HG03095 (cell line): ENCODE measurements at regions not wholly inside any gene's neighbourhood (a gene's known extent, or its start where the extent isn't known, plus 50 kb on each side); places are given as distances from the start of the nearest gene placed in this dataset.
"Not testable (repeated sequence)": the region's sequence is repeated elsewhere in the genome, so short reads cannot be mapped to it uniquely, and the experiment has no call there.

ENCODE experiments used
- ATAC-seq: cut with Tn5 transposase; IDR thresholded peaks from one replicate; pipeline ENCODE4 v1.9.1; 2021; ENCODE audit warnings: moderate library complexity; ENCODE audit not compliant: unreplicated experiment

GRCh38 chr11:28838741-28839140 is 730.6 kb downstream of the METTL15 start:
- ATAC-seq = no peak

DNA sequence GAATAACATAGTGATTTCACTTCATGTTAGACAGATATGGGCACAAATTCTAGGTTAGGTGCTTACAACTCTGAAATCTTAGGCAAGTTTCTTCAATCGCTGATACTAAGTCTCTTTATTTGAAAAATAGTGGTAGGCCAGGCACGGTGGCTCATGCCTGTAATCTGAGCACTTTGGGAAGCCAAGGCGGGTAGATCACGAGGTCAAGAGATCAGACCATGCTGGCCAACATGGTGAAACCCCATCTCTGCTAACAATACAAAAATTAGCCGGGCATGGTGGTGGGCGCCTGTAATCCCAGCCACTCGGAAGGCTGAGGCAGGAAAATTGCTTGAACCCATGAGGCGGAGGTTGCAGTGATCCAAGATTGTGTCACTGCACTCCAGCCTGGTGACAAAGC is 729.4 kb downstream of the METTL15 start:
- no peak for ATAC-seq

DNA sequence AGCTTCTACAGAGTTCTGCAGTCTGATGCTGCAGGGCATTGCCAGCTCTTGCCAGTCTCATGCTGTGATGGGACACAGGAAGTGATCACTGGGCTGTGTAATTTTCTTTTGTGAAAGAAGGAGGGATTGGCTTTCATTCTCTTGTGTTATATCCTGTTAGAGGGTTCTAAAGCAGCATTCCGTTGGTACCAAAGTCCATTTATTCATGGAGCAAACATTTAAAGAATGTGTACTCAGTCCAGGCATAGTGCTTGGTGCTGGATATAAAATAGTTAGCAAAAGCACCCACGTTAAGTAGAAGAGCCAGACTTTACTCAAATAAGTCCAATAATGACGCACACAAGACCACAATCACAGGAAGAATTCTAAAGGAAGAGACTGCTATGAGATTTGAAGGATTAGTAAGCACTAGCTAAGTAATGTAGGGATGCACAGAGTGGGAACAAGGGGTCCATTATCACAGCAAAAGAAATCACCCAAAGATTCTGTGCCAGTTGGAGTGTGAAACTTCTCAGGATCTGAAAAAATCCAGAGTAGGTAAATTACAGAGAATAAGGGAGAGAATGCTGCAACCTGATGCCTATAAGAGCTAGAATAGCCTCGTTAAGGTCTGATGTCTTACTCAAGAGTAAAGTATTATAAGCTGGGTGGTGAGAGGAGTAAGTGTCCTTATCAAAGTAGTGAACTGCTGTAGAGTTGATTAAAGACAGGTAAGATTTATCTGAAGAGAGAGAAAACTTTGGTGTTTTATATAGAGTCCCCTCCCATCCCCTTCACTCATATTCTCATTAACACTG is 728.3 kb downstream of the METTL15 start:
- no peak for ATAC-seq

- ATAC-seq = no peak
These were observed 727.6 kb downstream of the METTL15 start for GRCh38 chr11:28835790-28836189.

GRCh38 chr11:28835317-28835716 is 727.1 kb downstream of the METTL15 start:
- no peak for ATAC-seq

GRCh38 chr11:28834877-28835276 is 726.7 kb downstream of the METTL15 start:
- no peak for ATAC-seq

GRCh38 chr11:28833670-28834069 is 725.5 kb downstream of the METTL15 start:
- no peak for ATAC-seq

DNA sequence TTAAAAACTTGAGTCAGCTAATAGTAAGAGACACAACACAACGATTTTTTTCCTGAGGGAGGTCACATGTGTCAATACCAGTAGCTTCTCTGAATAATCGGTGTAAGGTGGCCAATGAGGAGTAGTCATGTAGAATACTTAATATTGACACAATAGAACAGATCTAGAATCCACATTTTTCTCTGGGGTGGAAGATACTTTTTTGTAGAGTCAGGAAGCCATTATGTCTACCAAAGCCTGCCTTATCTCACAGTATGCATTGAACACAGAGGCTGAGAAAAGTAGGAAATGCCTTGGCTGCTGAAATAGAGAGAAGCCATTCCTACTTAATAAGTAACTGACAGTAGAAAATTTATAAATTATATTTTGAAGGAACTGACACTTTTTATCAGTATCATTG is 725.0 kb downstream of the METTL15 start:
- no peak for ATAC-seq

DNA sequence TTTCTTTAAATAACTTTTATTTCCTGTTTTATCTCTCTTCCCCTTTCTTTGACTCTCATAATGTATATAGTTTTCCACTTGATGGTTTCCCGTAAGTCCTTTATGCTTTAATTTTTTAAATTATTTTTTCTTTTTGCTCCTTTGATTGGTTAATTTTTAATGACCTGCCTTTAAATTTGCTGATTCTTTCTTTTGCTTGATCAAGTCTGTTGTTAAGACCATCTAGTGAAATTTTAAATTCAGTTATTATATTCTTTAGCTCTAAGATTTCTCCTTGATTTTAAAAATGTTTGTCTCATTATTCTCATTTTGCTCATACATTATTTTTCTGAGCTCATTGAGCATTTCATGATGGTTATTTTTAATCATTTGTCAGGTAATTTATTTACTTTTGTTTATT is 718.6 kb downstream of the METTL15 start:
- ATAC-seq = no peak

DNA sequence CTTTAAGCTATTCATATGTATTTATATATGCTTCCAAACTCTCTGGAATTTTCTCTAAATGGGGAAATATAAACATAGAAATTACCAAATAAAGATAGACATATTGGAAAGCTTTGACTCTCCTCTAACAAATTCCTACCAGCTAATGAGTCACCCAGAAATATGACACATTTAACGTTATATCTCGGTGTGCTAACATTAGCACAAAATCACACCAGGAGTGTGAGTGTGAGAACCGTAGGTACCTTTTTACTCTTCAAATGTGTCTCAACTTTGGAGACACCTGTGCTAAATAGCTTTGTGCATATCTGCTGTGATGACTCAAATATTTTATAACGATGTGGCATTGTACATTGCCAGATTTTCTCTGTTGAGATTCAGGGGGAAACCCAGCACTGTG is 714.4 kb downstream of the METTL15 start:
- ATAC-seq = no peak

DNA sequence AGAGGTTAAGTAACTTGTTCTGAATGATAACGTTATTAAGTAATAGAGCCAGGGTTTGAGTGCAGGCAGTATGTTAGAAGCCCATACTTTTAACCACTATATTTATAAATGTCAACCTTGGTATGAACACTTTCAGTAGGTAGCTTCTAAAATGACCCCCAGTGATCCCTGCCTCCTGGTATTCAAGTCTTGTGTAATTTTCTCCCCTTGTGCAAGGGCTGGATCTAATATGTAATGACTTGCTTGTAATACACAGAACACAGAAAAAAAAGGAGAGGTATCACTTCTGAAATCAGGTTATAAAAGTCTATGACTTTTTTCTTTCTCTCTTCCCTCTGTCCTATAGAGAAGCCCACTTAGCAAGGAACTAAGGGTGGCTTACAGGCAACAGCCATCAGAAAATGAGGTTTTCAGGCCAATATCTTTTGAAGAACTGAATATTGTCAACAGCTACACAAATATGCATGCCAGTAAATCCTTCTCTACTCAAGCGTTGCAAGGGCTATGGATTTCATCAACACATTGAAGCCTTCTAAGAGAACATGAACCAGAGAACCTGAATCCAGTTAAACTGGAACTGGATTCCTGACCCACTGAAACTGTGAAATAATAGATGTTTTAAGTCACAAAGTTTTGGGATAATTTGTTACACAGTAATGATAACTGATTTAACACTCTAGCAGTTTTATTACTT is 712.3 kb downstream of the METTL15 start:
- no peak for ATAC-seq

DNA sequence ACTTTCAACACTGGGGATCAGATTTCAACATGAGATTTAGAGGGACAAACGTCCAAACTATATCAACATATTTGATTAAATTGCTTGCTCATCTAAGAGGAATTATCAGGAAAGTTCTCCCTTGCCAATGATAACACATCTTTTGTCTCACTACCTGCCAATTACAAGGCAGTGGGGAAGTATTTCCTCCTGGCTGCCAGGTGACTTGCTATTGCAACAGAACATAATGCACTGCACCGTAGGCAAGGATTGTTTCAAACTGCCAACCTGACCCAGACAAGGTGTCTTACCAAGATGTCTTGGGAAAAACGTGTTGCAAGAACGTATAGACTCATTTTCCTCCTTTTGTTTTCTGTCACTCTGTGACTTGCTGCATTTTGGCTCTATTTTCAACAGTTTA is 711.6 kb downstream of the METTL15 start:
- no peak for ATAC-seq

- no peak for ATAC-seq
These were observed 706.9 kb downstream of the METTL15 start for GRCh38 chr11:28815110-28815509.

DNA sequence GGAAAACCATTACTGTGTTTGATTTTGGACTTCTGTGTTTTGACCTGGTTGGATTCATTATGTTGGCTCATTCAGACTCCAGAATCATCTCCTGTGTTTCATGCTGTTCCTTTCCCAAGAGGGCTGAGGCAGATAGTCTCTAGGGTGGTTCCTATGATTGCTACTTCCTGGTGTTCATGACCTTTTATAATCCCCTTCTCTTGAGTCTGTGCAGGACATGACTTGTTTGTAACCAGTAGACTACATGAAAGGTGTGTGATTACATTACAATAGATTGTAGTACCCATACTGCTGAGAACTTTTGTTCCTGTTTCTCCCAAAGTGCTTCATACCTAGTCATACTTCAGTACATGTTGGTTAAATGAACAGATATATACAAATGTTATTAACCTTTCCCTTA is 700.6 kb downstream of the METTL15 start:
- ATAC-seq = no peak

- no peak for ATAC-seq
These were observed 691.1 kb downstream of the METTL15 start for GRCh38 chr11:28799316-28799715.

GRCh38 chr11:28798286-28798685 is 690.1 kb downstream of the METTL15 start:
- ATAC-seq = no peak

GRCh38 chr11:28797536-28797935 is 689.3 kb downstream of the METTL15 start:
- ATAC-seq = no peak

DNA sequence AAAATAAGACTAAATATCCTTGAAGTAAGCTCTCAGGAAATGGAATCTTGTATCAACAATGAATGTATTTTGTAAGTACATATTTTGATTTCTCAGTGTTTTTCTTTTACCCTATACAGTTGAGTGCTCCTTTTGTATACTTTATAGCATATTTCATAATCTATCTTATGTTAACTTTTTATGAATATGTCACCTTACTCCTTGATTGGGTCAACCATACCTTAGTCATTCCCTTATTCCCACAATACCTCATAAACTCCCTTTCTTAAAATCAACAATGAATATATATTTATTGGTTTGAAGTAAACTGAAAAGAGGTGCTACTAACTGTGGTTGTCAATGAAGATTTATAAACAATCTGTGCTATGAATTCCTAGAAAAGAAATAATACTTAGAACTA is 686.2 kb downstream of the METTL15 start:
- ATAC-seq = no peak

DNA sequence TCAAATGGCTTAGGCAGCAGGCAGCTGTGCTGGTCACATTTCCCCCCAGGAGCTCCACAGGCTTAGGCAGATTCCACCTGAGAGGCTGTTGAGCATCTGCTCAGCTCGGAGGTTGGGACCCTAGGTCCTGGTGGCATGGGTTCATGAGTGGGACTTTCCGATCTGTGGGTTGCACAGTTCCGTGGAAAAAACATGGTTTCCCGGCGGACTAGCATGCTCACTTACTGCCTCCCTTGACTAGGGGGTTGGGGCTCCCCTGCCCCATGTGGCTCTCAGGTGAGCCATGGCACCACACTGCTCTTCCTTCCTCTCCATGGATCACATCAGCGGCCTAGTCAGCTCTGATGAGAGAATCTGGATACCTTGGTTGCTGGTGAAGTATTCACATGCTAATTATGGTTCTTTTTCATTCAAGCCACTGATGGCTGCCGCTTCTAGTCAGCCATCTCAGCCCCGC is 685.1 kb downstream of the METTL15 start:
- no peak for ATAC-seq

DNA sequence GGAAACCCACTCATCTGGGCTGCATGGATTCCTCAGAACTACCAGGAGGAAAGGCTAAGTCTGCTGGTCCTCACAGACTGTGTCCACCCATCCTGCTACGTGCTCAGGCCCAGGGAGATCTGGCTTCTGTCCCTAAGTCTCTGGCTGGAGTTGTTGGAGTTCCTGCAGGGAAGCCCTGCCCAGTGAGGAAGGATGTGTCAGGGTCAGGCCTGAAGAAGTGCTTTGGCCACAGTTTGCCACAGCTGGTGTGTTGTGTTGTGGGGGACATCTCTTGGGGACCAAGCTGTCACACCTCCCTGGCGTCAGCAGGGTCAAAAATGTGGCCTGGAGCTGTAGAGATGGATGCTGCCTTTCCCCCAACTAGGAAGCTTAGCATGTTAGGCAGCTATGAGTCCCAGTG is 684.7 kb downstream of the METTL15 start:
- no peak for ATAC-seq

- ATAC-seq = not testable (repeated sequence)
These were observed 679.7 kb downstream of the METTL15 start for GRCh38 chr11:28787897-28788296.

GRCh38 chr11:28777126-28777525 is 668.9 kb downstream of the METTL15 start:
- ATAC-seq = no peak
